ENCODE measurements at regions not wholly inside any gene's neighbourhood (a gene's known extent, or its start where the extent isn't known, plus 50 kb on each side); places are given as distances from the start of the nearest gene placed in this dataset.
A peak's percentile ranks its signal among the peaks of the same experiment; 100 is the strongest.

DNA sequence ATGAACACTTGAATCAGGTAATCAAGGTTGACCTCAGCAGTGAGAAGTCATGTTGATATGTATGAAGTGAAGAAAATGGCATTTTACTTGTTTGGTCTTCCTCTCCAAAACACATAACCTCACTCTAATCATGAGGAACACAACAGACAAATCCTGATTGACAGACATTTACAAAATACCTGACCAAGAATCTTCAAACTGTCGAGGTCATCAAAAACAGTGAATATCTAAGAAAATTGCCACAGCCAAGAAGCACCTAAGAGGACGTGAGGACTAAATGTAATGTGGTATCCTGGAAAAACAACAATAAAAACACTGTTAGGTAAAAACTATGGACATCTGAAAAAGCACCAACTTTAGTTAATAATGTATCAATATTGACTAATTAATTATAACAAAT is 129.5 kb upstream of the MAGEB18 start:
- ATAC-seq (replicated peaks in 6 of 8): no peak
- in situ Hi-C loops (cut with MboI; ENCODE audit: low pct_unique_long_range_greater_than_20kb in 2 of 9, low sequenced_read_pairs in 9 of 9, unreplicated experiment in 9 of 9): no loop called here
- H3K4me1 ChIP-seq (replicated peaks in 1 of 2): no peaks in the 10 kb centered on the region
- 0 to 43% methylated on average over 2 of the region's 2 CpGs; no CpG with 5 or more reads in 8 of the 10 experiments for WGBS, 10 experiments
- H3K27ac ChIP-seq: no peak overlapping the region
- no peak overlapping the region for H3K4me3 ChIP-seq

DNA sequence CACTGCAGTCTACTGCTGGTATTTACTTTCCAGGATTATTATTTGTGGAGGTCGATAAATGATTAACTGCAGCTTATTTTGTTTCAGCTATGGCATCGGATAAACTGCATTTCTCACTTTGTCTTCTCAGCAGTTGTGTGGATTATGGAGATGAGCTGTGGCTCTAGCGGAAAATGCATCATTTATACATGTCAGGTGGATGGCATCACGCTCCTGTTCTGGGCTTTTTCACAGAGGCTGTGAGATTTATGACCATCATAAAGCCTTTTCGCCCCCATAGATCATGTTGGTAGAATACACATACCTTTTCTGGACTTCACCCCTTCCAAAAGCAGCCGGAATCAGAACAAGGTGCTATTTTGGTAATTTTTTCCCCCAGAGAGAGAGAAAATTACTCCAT is 118.8 kb upstream of the MAGEB18 start:
- in situ Hi-C loops (cut with MboI; ENCODE audit: low pct_unique_long_range_greater_than_20kb in 2 of 9, low sequenced_read_pairs in 9 of 9, unreplicated experiment in 9 of 9): no loop called here
- Histone ChIP-seq H3K4me1 (replicated peaks in 1 of 2) (peaks cover 0 to 9% of the 10 kb centered on the region in 2 donors), H3K4me3 (no peak overlapping the region), H3K27ac (no peak overlapping the region)
- WGBS, 10 experiments: 0 to 67% (median 18%) methylated on average over 1 to 6 of the region's 6 CpGs; no CpG with 5 or more reads in 2 of the 10 experiments
- peak in 5 of 8 experiments; percentile 24 to 77 (median 66) for ATAC-seq (replicated peaks in 6 of 8)

DNA sequence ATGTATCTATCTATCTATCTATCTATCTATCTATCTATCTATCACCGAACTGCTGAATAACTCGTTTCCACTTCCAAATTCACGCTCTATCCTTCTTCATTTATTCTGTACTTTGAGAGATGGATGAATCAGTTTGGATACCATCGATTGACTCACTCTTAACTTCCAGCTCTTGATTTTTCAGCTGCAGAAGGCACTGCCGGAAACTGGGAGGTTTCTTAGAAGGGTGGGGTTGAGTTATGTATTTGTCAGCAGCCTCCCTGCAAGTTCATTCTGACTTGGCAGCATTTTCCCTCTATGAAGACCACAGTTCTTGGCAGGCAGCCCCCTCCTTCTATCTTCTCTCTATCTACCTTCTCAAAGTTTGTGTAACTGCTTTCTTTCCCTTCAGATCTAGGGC is 112.0 kb upstream of the MAGEB18 start:
- in situ Hi-C loops (cut with MboI; ENCODE audit: low pct_unique_long_range_greater_than_20kb in 2 of 9, low sequenced_read_pairs in 9 of 9, unreplicated experiment in 9 of 9): no loop called here
- WGBS, 10 experiments: 0 to 96% (median 41%) methylated on average over 1 to 4 of the region's 5 CpGs; no CpG with 5 or more reads in 3 of the 10 experiments

DNA sequence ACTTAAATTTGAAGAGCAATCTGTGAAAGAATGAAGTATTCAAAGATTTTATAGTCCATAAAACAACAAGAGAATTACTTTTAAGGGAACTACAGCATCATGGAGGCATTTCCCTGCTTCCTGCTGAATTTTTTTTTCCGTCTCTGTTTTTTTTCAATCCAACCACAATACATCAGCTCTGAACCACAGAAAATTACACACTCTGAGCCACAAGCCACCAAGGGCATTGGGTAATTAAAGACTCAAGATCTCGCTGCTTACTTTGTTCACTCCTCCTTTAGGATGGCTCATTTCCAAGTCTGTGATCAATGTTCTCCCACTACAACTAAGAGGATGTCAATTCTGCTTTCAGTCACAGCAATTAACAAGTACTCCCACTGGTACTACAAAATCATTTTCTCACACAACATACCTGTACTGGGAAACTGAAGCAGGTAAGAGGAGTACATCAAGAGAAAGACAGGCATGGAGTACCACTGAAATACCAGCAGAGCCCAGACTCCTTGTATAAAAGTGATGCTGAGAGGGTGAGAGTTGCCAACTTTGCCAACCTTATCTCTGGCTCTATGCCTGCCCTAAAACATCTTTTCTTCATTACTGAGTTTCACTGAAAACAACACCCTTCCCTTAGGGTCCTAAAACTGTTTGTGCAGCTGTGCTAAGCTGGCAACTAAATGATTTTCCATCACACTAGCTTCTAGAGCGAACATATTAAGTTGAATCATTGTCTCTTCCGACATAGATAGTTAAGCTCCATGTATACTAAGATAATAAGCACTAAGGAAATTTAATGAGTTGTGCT is 105.8 kb upstream of the MAGEB18 start:
- in situ Hi-C loops (cut with MboI; ENCODE audit: low pct_unique_long_range_greater_than_20kb in 2 of 9, low sequenced_read_pairs in 9 of 9, unreplicated experiment in 9 of 9): no loop called here
- no peak overlapping the region for H3K27ac ChIP-seq
- WGBS, 10 experiments: 0 to 100% (median 60%) methylated on average over 1 to 4 of the region's 4 CpGs; no CpG with 5 or more reads in 3 of the 10 experiments
- no peaks in the 10 kb centered on the region for H3K4me1 ChIP-seq (replicated peaks in 1 of 2)
- ATAC-seq (replicated peaks in 6 of 8): no peak
- H3K4me3 ChIP-seq: no peak overlapping the region

More for the DNA sequence above, 112.0 kb upstream of the MAGEB18 start:
- Histone ChIP-seq H3K27ac (no peak overlapping the region), H3K4me1 (replicated peaks in 1 of 2) (no peaks in the 10 kb centered on the region), H3K4me3 (no peak overlapping the region)
- ATAC-seq (replicated peaks in 6 of 8): peak in 3 of 8 experiments; percentile 27 to 55 (median 38)

DNA sequence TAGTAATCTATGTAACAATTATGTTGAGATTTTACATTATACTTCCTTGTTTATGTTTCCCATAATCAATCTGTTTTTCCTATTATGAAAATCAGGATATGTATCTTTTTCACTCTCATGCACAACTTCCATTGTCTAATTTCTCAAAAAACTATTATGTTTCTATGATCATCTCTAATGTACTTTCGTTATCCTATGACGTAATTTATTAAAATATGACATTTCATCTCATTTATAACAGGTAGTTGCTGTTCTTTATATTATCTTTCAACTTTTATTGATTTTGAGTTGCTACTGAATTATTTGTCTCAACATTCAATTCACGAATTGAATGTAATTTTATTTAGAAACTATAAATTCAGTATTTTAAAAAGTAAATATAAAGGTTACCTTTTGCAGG is 100.8 kb upstream of the MAGEB18 start:
- Histone ChIP-seq H3K4me3 (no peak overlapping the region), H3K27ac (no peak overlapping the region), H3K4me1 (replicated peaks in 1 of 2) (no peaks in the 10 kb centered on the region)
- WGBS, 10 experiments: 0 to 94% (median 81%) methylated on average over 1 to 3 of the region's 3 CpGs; no CpG with 5 or more reads in 1 of the 10 experiments
- in situ Hi-C loops (cut with MboI; ENCODE audit: low pct_unique_long_range_greater_than_20kb in 2 of 9, low sequenced_read_pairs in 9 of 9, unreplicated experiment in 9 of 9): no loop called here
- ATAC-seq (replicated peaks in 6 of 8): no peak

DNA sequence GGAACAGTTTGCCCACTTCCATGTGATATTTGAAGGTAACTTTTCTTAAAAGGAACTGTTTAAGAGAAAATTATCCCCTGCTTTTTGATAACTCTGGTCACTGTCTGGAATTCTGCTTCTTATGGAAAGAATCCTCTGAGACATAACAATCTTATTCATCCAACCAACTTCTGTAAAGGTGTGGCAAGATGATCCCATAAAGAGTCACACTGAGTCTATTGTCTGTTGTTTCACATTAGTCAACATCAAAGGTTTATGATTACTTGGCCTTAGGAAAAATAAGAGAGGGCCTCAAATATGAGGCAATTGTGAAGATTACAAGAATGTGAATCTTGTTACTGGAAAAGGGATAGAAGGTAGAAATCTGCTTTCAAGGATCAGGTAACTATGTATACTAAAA is 88.0 kb upstream of the MAGEB18 start:
- no peak for ATAC-seq (replicated peaks in 6 of 8)
- Histone ChIP-seq H3K27ac (no peak overlapping the region), H3K4me1 (replicated peaks in 1 of 2) (no peaks in the 10 kb centered on the region), H3K4me3 (no peak overlapping the region)
- in situ Hi-C loops (cut with MboI; ENCODE audit: low pct_unique_long_range_greater_than_20kb in 2 of 9, low sequenced_read_pairs in 9 of 9, unreplicated experiment in 9 of 9): no loop called here

DNA sequence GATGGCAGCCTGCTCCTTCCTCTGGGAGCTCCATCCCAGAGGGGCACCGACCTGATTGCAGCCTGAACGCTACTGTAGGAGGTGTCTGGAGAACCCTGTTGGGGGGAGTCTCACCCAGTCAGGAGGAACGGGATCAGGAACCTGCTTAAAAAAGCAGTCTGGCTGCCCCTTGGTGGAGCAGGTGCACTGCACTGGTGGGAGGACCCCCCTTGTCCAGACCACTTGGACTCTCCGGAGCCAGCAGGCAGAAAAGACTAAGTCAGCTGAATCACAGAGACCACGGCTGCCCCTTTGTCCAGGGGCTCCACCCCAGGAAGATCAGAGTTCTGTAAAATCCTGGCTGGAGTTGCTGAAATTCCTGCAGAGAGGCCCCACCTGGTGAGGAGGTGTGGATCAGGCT is 67.3 kb upstream of the MAGEB18 start:
- H3K4me3 ChIP-seq: no peak overlapping the region
- ATAC-seq (replicated peaks in 6 of 8): no peak
- WGBS, 10 experiments: 0 to 43% methylated on average over 1 of the region's 5 CpGs; no CpG with 5 or more reads in 8 of the 10 experiments
- no peaks in the 10 kb centered on the region for H3K4me1 ChIP-seq (replicated peaks in 1 of 2)
- H3K27ac ChIP-seq: no peak overlapping the region
- in situ Hi-C loops (cut with MboI; ENCODE audit: low pct_unique_long_range_greater_than_20kb in 2 of 9, low sequenced_read_pairs in 9 of 9, unreplicated experiment in 9 of 9): no loop called here

DNA sequence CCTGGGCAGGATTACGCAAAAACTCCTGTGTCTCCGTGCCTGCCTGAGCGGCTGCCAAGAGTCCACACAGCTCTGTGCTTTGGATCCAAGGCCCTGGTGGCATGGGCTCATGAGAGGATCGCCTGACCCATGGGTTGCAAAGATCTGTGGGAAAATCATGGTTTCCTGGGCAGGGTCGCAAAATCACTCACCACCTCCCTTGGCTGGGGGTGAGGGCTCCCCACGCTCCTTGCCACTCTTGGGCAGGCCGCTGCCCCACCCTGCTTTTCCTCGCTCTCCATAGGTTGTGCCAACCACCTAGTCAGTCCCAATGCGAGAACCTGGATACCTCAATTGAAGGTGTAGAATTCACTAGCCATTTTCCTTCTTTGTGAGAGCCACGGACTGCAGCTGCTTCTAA is 66.5 kb upstream of the MAGEB18 start:
- 10 to 100% (median 52%) methylated on average over 1 to 3 of the region's 10 CpGs; no CpG with 5 or more reads in 7 of the 10 experiments for WGBS, 10 experiments
- ATAC-seq (replicated peaks in 6 of 8): no peak
- in situ Hi-C loops (cut with MboI; ENCODE audit: low pct_unique_long_range_greater_than_20kb in 2 of 9, low sequenced_read_pairs in 9 of 9, unreplicated experiment in 9 of 9): no loop called here

DNA sequence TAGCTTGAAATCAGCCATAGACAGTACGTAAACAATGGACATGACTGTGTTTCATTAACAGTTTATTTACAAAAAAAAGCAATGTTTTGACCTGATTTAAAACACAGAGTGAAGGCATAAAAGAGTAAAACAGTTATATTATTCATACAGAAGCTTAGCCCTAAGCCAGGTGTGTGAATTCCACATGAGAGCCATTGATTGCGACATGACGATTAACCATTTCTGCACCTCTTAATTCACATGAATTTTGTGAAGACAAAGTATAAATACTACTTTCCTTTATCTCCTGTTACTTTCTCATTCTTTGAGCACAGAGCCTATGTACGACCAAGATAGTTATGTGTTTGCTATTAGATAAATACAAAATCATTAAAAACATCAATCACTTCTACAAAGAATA is 55.0 kb upstream of the MAGEB18 start:
- H3K27ac ChIP-seq: no peak overlapping the region
- in situ Hi-C loops (cut with MboI; ENCODE audit: low pct_unique_long_range_greater_than_20kb in 2 of 9, low sequenced_read_pairs in 9 of 9, unreplicated experiment in 9 of 9): no loop called here
- no peak for ATAC-seq (replicated peaks in 6 of 8)
- no peaks in the 10 kb centered on the region for H3K4me1 ChIP-seq (replicated peaks in 1 of 2)
- no peak overlapping the region for H3K4me3 ChIP-seq
- 0 to 100% (median 45%) methylated on average over 1 to 4 of the region's 4 CpGs; no CpG with 5 or more reads in 6 of the 10 experiments for WGBS, 10 experiments

More for the DNA sequence above, 66.5 kb upstream of the MAGEB18 start:
- no peak overlapping the region for H3K27ac ChIP-seq
- no peak overlapping the region for H3K4me3 ChIP-seq
- no peaks in the 10 kb centered on the region for H3K4me1 ChIP-seq (replicated peaks in 1 of 2)
